GM12872 (cell line): ENCODE measurements at regions not wholly inside any gene's neighbourhood (a gene's known extent, or its start where the extent isn't known, plus 50 kb on each side); places are given as distances from the start of the nearest gene placed in this dataset.

Experiments used
- TF ChIP-seq, protein P1 (sequence below): IDR thresholded peaks from 3 replicates; pipeline ENCODE4 v1.5.1; 2011; ENCODE audit warnings: low read depth, mild to moderate bottlenecking, low read length, moderate library complexity; ENCODE audit not compliant: insufficient read depth

DNA sequence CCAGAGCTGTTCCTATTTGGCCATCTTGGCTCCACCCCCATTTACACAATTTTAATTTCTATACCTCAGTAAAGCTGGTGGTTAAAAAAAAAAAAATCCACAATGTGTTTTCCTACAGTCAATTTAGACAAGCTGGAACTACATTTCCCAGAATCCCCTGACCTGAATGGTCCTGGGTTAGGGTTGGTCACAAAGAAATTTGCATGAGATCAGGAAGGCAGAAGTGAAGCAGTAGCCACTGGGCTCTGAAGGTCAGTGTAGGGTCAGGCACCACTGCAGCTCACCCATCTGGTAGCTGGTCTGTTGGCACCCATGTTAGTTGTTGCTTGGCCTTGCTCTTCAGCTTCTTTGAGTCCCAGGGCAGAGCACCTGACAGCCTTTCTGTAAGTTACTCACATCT is 210.7 kb upstream of the API5 start:
- TF ChIP-seq, protein P1, sequence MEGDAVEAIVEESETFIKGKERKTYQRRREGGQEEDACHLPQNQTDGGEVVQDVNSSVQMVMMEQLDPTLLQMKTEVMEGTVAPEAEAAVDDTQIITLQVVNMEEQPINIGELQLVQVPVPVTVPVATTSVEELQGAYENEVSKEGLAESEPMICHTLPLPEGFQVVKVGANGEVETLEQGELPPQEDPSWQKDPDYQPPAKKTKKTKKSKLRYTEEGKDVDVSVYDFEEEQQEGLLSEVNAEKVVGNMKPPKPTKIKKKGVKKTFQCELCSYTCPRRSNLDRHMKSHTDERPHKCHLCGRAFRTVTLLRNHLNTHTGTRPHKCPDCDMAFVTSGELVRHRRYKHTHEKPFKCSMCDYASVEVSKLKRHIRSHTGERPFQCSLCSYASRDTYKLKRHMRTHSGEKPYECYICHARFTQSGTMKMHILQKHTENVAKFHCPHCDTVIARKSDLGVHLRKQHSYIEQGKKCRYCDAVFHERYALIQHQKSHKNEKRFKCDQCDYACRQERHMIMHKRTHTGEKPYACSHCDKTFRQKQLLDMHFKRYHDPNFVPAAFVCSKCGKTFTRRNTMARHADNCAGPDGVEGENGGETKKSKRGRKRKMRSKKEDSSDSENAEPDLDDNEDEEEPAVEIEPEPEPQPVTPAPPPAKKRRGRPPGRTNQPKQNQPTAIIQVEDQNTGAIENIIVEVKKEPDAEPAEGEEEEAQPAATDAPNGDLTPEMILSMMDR, result no peak

DNA sequence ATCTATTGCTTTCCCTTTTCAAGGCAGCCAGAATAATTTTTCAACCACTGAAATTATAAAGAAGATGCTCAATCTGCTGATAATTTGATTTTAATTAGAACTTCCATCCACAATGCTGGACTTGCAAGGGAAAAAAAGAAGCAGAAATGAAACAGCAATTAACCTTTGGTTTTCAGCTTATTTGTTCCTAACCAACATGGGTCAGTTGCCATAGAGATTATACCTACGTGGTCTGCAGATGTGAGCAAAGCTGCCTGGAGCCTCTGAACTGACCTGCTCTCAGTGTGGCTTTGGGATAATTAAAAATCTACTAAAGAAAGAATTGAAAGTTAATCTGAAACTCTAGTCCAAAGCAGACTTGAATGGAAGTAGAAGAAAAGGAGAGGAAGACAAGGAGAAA is 195.7 kb upstream of the API5 start:
- TF ChIP-seq, protein P1, result no peak

DNA sequence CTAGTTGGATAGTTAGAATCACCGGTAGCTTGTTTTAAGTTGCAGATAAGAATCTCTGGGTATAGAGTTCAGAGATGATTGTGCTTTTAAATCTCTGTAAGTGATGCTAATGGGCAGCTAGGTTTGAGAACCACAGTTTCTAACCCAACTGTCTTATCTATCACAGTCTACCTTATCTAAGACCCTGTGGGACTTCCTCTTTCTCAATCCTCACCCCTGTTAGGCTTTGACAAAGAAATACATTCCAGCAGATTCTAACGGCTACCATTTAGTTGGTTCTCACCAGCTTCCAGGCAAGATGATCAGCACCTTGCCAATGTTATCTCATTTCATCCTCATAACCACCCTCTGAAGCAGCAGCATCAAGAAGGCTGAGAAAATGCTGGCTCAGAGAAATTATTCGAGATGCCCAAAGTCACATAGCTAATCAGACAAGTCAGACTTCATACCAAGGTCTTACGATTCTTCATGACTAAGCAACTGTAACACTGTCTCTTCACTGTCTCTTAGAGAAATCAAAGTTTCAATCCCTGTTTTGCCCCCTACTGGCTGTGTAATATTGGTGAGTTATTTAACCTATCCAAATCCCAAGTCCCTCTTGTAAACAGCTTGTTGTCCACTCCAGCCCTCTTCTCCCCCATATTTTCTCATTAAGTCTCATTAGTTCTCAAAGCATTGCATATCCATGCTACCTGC is 192.4 kb upstream of the API5 start:
- TF ChIP-seq, protein P1, result peak; percentile 31; the same call in 1 of the 3 replicates

DNA sequence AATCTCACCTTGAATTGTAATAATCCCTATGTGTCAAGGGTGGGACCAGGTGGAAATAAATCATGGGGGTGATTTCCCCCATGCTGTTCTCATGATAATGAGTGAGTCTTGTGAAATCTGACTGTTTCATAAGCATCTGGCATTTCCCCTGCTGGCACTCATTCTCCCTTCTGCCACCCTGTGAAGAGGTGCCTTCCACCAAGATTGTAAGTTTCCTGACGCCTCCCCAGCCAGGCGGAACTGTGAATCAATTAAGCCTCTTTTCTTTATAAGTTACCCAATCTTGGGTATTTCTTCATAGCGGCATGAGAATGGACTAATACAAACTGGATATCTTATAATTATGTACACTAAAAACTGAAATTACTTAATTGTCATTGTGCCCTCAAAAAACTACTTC is 189.2 kb upstream of the API5 start:
- TF ChIP-seq, protein P1, result no peak

DNA sequence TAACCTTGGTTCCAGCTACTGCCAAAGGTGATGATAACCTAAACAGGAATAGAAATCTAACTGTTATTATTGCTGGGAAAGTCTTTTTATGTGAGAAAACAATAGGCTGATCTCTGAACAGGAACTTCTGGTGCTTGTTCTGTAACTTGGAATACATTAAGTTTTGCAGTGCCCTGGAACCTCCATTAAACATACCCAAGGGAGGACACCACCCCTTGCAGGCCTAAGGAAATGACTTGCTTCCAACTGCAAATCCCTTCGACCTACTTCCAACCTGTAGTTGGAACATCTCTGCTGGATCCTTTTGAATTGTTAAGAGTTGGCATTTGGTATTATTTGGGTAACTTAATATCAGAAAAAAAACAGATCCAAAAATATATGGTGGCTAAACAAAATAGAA is 188.4 kb upstream of the API5 start:
- TF ChIP-seq, protein P1, result no peak

DNA sequence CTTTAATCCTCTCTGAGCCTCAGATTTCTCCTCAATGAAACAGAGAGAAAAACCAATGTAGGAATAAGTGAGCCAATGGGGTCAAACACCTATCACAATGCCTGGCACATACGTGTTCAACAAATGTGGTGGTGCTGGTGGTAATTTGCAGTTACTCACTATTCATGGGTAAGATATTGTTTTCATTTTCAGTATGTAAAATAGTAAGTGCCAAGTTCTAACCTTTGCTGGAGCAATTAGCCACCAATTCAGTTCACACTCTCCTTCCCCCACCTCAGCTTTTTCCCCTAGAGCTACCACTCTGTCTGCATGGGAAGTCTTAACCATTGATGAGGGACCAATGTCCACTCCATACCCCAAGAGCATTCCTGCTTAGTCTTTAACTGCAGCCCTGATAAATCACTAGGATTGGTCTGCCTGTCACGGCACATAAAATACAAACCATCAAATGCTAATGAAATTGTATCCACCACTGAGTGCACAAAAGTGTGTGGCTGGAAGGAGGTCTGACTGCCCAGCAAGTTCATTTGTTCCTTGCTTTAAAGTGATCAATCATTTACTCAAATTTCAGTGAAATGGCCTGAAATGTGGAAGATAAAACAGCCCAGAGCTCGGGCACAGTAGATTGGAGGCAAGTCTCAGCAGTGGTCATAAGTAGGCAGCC is 187.4 kb upstream of the API5 start:
- TF ChIP-seq, protein P1, result no peak

DNA sequence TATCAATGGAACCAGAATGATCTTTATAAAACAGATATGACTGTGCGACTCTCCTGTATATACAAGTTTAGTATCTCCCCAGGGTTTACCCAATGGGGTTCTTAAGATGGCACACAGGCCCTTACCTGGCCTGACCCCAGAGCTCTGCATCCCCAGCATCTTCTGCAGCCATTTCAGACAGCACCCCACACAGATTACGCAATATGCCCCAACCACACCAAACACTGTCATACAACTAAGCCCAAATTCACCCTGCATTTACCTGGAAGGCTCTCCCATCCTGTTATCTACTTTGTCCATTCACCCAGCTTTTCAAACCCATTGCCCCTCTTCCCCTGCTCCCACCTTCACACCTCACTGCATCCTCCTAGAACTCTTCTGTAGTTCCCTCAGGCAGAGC is 182.5 kb upstream of the API5 start:
- TF ChIP-seq, protein P1, result no peak
